H9 (cell line): ENCODE measurements at regions not wholly inside any gene's neighbourhood (a gene's known extent, or its start where the extent isn't known, plus 50 kb on each side); places are given as distances from the start of the nearest gene placed in this dataset.

Experiments
- DNase-seq: peaks from one replicate; pipeline ENCODE4 v3.0.0-alpha.2; 2017
- H2AFZ ChIP-seq: one replicate; pipeline ENCODE4 v1.6.1; 2013; ENCODE audit warnings: mild to moderate bottlenecking, low read length, control low read depth, moderate library complexity
- H2AK5ac ChIP-seq: 2 replicates; pipeline ENCODE4 v1.6.1; 2013; ENCODE audit warnings: low read length, control low read depth, mixed read lengths; ENCODE audit not compliant: insufficient read length
- H2BK120ac ChIP-seq: one replicate; pipeline ENCODE4 v1.6.1; 2013; ENCODE audit warnings: low read depth, mild to moderate bottlenecking, low read length, control low read depth, inconsistent platforms; ENCODE audit not compliant: poor library complexity, severe bottlenecking
- H2BK12ac ChIP-seq: 2 replicates; pipeline ENCODE4 v1.6.1; 2013; ENCODE audit warnings: low read length, control low read depth, mixed read lengths, low read depth; ENCODE audit not compliant: insufficient read length
- H2BK15ac ChIP-seq: 2 replicates; pipeline ENCODE4 v1.6.1; 2013; ENCODE audit warnings: low read depth, low read length, control low read depth
- H2BK20ac ChIP-seq: one replicate; pipeline ENCODE4 v1.6.1; 2013; ENCODE audit warnings: low read depth, mild to moderate bottlenecking, low read length, control low read depth, inconsistent platforms; ENCODE audit not compliant: poor library complexity, severe bottlenecking
- H2BK5ac ChIP-seq: 2 replicates; pipeline ENCODE4 v1.6.1; 2013; ENCODE audit warnings: low read length, control low read depth, mixed read lengths; ENCODE audit not compliant: insufficient read length
- H3K14ac ChIP-seq: 2 replicates; pipeline ENCODE4 v1.6.1; 2013; ENCODE audit warnings: low read length, control low read depth; ENCODE audit not compliant: insufficient read depth
- H3K18ac ChIP-seq: 2 replicates; pipeline ENCODE4 v1.6.1; 2013; ENCODE audit warnings: low read depth, mild to moderate bottlenecking, mixed read lengths, low read length, control low read depth; ENCODE audit not compliant: insufficient read length
- H3K23ac ChIP-seq: 2 replicates; pipeline ENCODE4 v1.6.1; 2013; ENCODE audit warnings: low read length, control low read depth, mixed read lengths, low read depth; ENCODE audit not compliant: insufficient read length
- H3K23me2 ChIP-seq: 2 replicates; pipeline ENCODE4 v1.6.1; 2013; ENCODE audit warnings: low read depth, mild to moderate bottlenecking, mixed read lengths, low read length, control low read depth; ENCODE audit not compliant: insufficient read length, poor library complexity, severe bottlenecking
- H3K27ac ChIP-seq: 2 replicates; pipeline ENCODE4 v1.5.1; 2013; ENCODE audit warnings: low read length, control low read depth, mixed read lengths, low read depth; ENCODE audit not compliant: insufficient read length
- H3K27me3 ChIP-seq: 2 replicates; pipeline ENCODE4 v1.6.1; 2013; ENCODE audit warnings: low read length, control low read depth, inconsistent platforms; ENCODE audit not compliant: insufficient read depth
- H3K4ac ChIP-seq: 2 replicates; pipeline ENCODE4 v1.6.1; 2013; ENCODE audit warnings: low read depth, mild to moderate bottlenecking, control low read depth, inconsistent platforms, low read length, moderate library complexity
- H3K4me1 ChIP-seq: 2 replicates; pipeline ENCODE4 v1.6.1; 2013; ENCODE audit warnings: low read length, control low read depth, inconsistent platforms; ENCODE audit not compliant: insufficient read depth
- H3K4me2 ChIP-seq: 2 replicates; pipeline ENCODE4 v1.6.1; 2013; ENCODE audit warnings: low read length, control low read depth, mixed read lengths; ENCODE audit not compliant: insufficient read length, insufficient read depth
- H3K56ac ChIP-seq: 2 replicates; pipeline ENCODE4 v1.6.1; 2013; ENCODE audit warnings: low read depth, mild to moderate bottlenecking, mixed read lengths, low read length, control low read depth; ENCODE audit not compliant: insufficient read length
- H3K79me1 ChIP-seq: 2 replicates; pipeline ENCODE4 v1.6.1; 2013; ENCODE audit warnings: low read depth, mild to moderate bottlenecking, moderate library complexity, low read length, control low read depth, inconsistent platforms; ENCODE audit not compliant: insufficient read depth, poor library complexity, severe bottlenecking
- H3K79me2 ChIP-seq: 2 replicates; pipeline ENCODE4 v1.6.1; 2013; ENCODE audit warnings: low read length, control low read depth, inconsistent platforms; ENCODE audit not compliant: insufficient read depth
- H3K9ac ChIP-seq: 2 replicates; pipeline ENCODE4 v1.6.1; 2013; ENCODE audit warnings: low read length, control low read depth, mixed read lengths; ENCODE audit not compliant: insufficient read length; ENCODE audit errors: extremely low read depth
- H3K9me3 ChIP-seq: one replicate; pipeline ENCODE4 v1.6.1; 2013; ENCODE audit warnings: low read depth, low read length, inconsistent platforms; ENCODE audit not compliant: control insufficient read depth
- H3T11ph ChIP-seq: one replicate; pipeline ENCODE4 v1.6.1; 2013; ENCODE audit warnings: mild to moderate bottlenecking, low read length, control low read depth, inconsistent platforms
- H4K20me1 ChIP-seq: one replicate; pipeline ENCODE4 v1.6.1; 2013; ENCODE audit not compliant: control insufficient read depth, insufficient read length, insufficient read depth
- H4K5ac ChIP-seq: 2 replicates; pipeline ENCODE4 v1.6.1; 2013; ENCODE audit warnings: low read depth, mild to moderate bottlenecking, mixed read lengths, low read length, control low read depth; ENCODE audit not compliant: insufficient read length
- H4K8ac ChIP-seq: replicated peaks from 2 replicates; pipeline ENCODE4 v1.6.1; 2013; ENCODE audit warnings: low read length, control low read depth, mixed read lengths, low read depth; ENCODE audit not compliant: insufficient read length
- H4K91ac ChIP-seq: 2 replicates; pipeline ENCODE4 v1.6.1; 2013; ENCODE audit warnings: low read depth, mild to moderate bottlenecking, moderate library complexity, mixed read lengths, low read length, control low read depth; ENCODE audit not compliant: insufficient read length
- H3K27ac Mint-ChIP-seq, 3 experiments: 2 replicates in 2 of 3; 3 replicates in 1 of 3; pipeline ENCODE4 v1.8.0; 2020 to 2021; ENCODE audit warnings: mixed read lengths in 3 of 3, mild to moderate bottlenecking in 1 of 3, moderate library complexity in 1 of 3
- H3K27me3 Mint-ChIP-seq: 2 replicates; pipeline ENCODE4 v1.8.0; 2021; ENCODE audit warnings: low read depth, mild to moderate bottlenecking, moderate library complexity, mixed read lengths
- H3K36me3 Mint-ChIP-seq, 3 experiments: 2 replicates in 2 of 3; 3 replicates in 1 of 3; pipeline ENCODE4 v1.8.0; 2020 to 2021; ENCODE audit warnings: low read depth in 3 of 3, mixed read lengths in 3 of 3; ENCODE audit not compliant: insufficient read depth in 1 of 3
- H3K4me1 Mint-ChIP-seq, 2 experiments: 2 replicates each; pipeline ENCODE4 v1.8.0; 2020; ENCODE audit warnings: mixed read lengths in 2 of 2
- H3K4me3 Mint-ChIP-seq, 2 experiments: 2 replicates in 1 of 2; 3 replicates in 1 of 2; pipeline ENCODE4 v1.8.0; 2020 to 2021; ENCODE audit warnings: mild to moderate bottlenecking in 2 of 2, mixed read lengths in 2 of 2, moderate library complexity in 1 of 2
- H3K9me3 Mint-ChIP-seq, 2 experiments: 2 replicates in 1 of 2; 3 replicates in 1 of 2; pipeline ENCODE4 v1.8.0; 2020; ENCODE audit warnings: mild to moderate bottlenecking in 2 of 2, mixed read lengths in 2 of 2, moderate library complexity in 1 of 2
- CTCF ChIP-seq: fragments of 200-600 bp; sonication (generic); conservative IDR thresholded peaks from 3 replicates; pipeline ENCODE4 v1.8.0; 2021; ENCODE audit warnings: antibody characterized with exemption, mild to moderate bottlenecking
- WGBS: extraction: QIAGEN DNeasy Blood & Tissue Kit; methylation state at CpG from one replicate; pipeline ENCODE4 v1.1.7; 2013; ENCODE audit warnings: missing lambda C conversion rate, low lambda C conversion rate, mixed read lengths; ENCODE audit not compliant: insufficient read length; ENCODE audit errors: extremely low coverage; 5-methylcytosine and 5-hydroxymethylcytosine counted together

- no CpG with 5 or more reads among the region's 2 CpGs for WGBS
- no peak for TF ChIP-seq CTCF
- no peak overlapping the region for H3K27ac Mint-ChIP-seq
- Histone ChIP-seq H3K79me2 (no peaks in the 10 kb centered on the region), H2BK20ac (no peak overlapping the region), H3K56ac (no peak overlapping the region), H3K14ac (no peak overlapping the region), H2AFZ (no peak overlapping the region), H3K9ac (no peak overlapping the region), H2BK15ac (no peak overlapping the region), H3K4ac (no peak overlapping the region), H3K27me3 (no peaks in the 10 kb centered on the region), H3K4me1 (no peaks in the 10 kb centered on the region), H2AK5ac (no peak overlapping the region), H3K79me1 (no peaks in the 10 kb centered on the region), H3T11ph (no peak overlapping the region), H2BK5ac (no peak overlapping the region), H4K91ac (no peak overlapping the region), H3K9me3 (no peaks in the 10 kb centered on the region), H2BK12ac (no peak overlapping the region), H3K18ac (no peak overlapping the region), H3K23ac (no peak overlapping the region), H3K23me2 (no peaks in the 10 kb centered on the region), H4K5ac (no peak overlapping the region), H4K20me1 (no peaks in the 10 kb centered on the region), H4K8ac (no peak overlapping the region), H3K27ac (no peak overlapping the region), H3K4me2 (no peak overlapping the region), H2BK120ac (no peak overlapping the region)
- H3K4me3 Mint-ChIP-seq: no peak overlapping the region
- H3K9me3 Mint-ChIP-seq: peaks cover 4 to 5% of the 10 kb centered on the region in 2 experiments; a peak in 3 of 5 replicates
- H3K27me3 Mint-ChIP-seq: no peaks in the 10 kb centered on the region
- no peak for DNase-seq
- H3K4me1 Mint-ChIP-seq: no peaks in the 10 kb centered on the region
- H3K36me3 Mint-ChIP-seq: no peaks in the 10 kb centered on the region
Observed at GRCh38 chr4:157918036-157918832, 254.6 kb downstream of the GASK1B start.
